HG02938 (cell line): ENCODE measurements at regions not wholly inside any gene's neighbourhood (a gene's known extent, or its start where the extent isn't known, plus 50 kb on each side); places are given as distances from the start of the nearest gene placed in this dataset.

Source experiments
- ATAC-seq: cut with Tn5 transposase; IDR thresholded peaks from one replicate; pipeline ENCODE4 v1.9.1; 2021; ENCODE audit warnings: mild to moderate bottlenecking, moderate library complexity; ENCODE audit not compliant: unreplicated experiment

GRCh38 chr2:126824663-126825062 is 74.0 kb upstream of the TEX51 start:
- ATAC-seq = no peak

GRCh38 chr2:126825316-126825715 is 73.4 kb upstream of the TEX51 start:
- no peak for ATAC-seq

GRCh38 chr2:126826491-126826890 is 72.2 kb upstream of the TEX51 start:
- ATAC-seq = no peak

- ATAC-seq = no peak
These were observed 71.3 kb upstream of the TEX51 start for GRCh38 chr2:126827371-126827770.

GRCh38 chr2:126828051-126828450 is 70.6 kb upstream of the TEX51 start:
- ATAC-seq = no peak

GRCh38 chr2:126828491-126828890 is 70.2 kb upstream of the TEX51 start:
- no peak for ATAC-seq

GRCh38 chr2:126831234-126832005 is 67.3 kb upstream of the TEX51 start:
- ATAC-seq = no peak

GRCh38 chr2:126832014-126832413 is 66.7 kb upstream of the TEX51 start:
- ATAC-seq = no peak

- ATAC-seq = no peak
These were observed 65.9 kb upstream of the TEX51 start for GRCh38 chr2:126832757-126833156.

- no peak for ATAC-seq
These were observed 64.6 kb upstream of the TEX51 start for GRCh38 chr2:126834006-126834659.

- no peak for ATAC-seq
These were observed 63.4 kb upstream of the TEX51 start for GRCh38 chr2:126835261-126835660.

- ATAC-seq = no peak
These were observed 62.9 kb upstream of the TEX51 start for GRCh38 chr2:126835831-126836230.

- no peak for ATAC-seq
These were observed 61.7 kb upstream of the TEX51 start for GRCh38 chr2:126836761-126837679.

- ATAC-seq = no peak
These were observed 60.5 kb upstream of the TEX51 start for GRCh38 chr2:126837966-126838715.

GRCh38 chr2:126838716-126838985 is 60.0 kb upstream of the TEX51 start:
- no peak for ATAC-seq

- ATAC-seq = no peak
These were observed 58.9 kb upstream of the TEX51 start for GRCh38 chr2:126839796-126840195.

GRCh38 chr2:126843081-126843480 is 55.6 kb upstream of the TEX51 start:
- no peak for ATAC-seq

GRCh38 chr2:126846241-126846640 is 52.4 kb upstream of the TEX51 start:
- no peak for ATAC-seq
